Prostate gland (tissue), 2 donors: ENCODE measurements at regions not wholly inside any gene's neighbourhood (a gene's known extent, or its start where the extent isn't known, plus 50 kb on each side); places are given as distances from the start of the nearest gene placed in this dataset.

Experiments
- DNase-seq: peaks from one replicate; pipeline ENCODE4 v3.0.0-alpha.2; 2019; ENCODE audit warnings: low spot score
- H3K27ac ChIP-seq, 2 donors: fragments of 200-600 bp; sonication (generic); 2 replicates each; pipeline ENCODE4 v1.5.1; 2017 to 2019
- H3K27me3 ChIP-seq: fragments of 200-600 bp; sonication (generic); replicated peaks from 2 replicates; pipeline ENCODE4 v1.5.1; 2019; ENCODE audit not compliant: insufficient read depth
- H3K36me3 ChIP-seq, 2 donors: fragments of 200-600 bp; sonication (generic); 1 replicate in 1 of 2; 2 replicates in 1 of 2; pipeline versions ENCODE4 v1.5.1 to v1.8.1; 2017 to 2019
- H3K4me1 ChIP-seq: fragments of 200-600 bp; sonication (generic); replicated peaks from 2 replicates; pipeline ENCODE4 v1.5.1; 2019
- H3K4me3 ChIP-seq, 2 donors: fragments of 200-600 bp; sonication (generic); 2 replicates each; pipeline ENCODE4 v1.5.1; 2017 to 2019
- H3K9me3 ChIP-seq: fragments of 200-600 bp; sonication (generic); 2 replicates; pipeline ENCODE4 v1.5.1; 2017
- CTCF ChIP-seq, 4 experiments: fragments of 200-600 bp in 2 of 4; fragments of 450-650 bp in 2 of 4; sonication (generic) in 2 of 4; IDR thresholded peaks; 1 replicate in 3 of 4; 2 replicates in 1 of 4; pipeline ENCODE4 v1.5.1; 2016 to 2019; ENCODE audit warnings: antibody characterized with exemption in 4 of 4, mild to moderate bottlenecking in 2 of 4, moderate library complexity in 2 of 4
- POLR2A ChIP-seq: fragments of 450-650 bp; IDR thresholded peaks from one replicate; pipeline ENCODE4 v1.6.1; 2016; ENCODE audit warnings: antibody characterized with exemption, mild to moderate bottlenecking
- POLR2AphosphoS5 ChIP-seq: sonication (generic); formaldehyde crosslinking; IDR thresholded peaks from one replicate; pipeline ENCODE4 v1.6.1; 2017; ENCODE audit warnings: antibody characterized with exemption
- WGBS: methylation state at CpG from one replicate; pipeline ENCODE4 v1.1.5; 2018; 5-methylcytosine and 5-hydroxymethylcytosine counted together
- intact Hi-C: fragments of 100-400 bp; cut with DNase I; formaldehyde crosslinking; loops from one replicate; pipeline ENCODE4 v1.14.2; 2022

GRCh38 chr1:67582625-67583461 is 102.2 kb upstream of the GADD45A start:
- Histone ChIP-seq H3K27me3 (no peaks in the 10 kb centered on the region), H3K9me3 (no peaks in the 10 kb centered on the region), H3K4me1 (no peaks in the 10 kb centered on the region), H3K27ac (no peak overlapping the region), H3K36me3 (no peaks in the 10 kb centered on the region), H3K4me3 (no peak overlapping the region)
- intact Hi-C loops = no loop called here
- WGBS = 92% methylated on average over 13 of the region's 13 CpGs
- DNase-seq = no peak
- TF ChIP-seq CTCF (IDR thresholded peaks at IDR 0.05) (no peak), POLR2AphosphoS5 (no peak), POLR2A (no peak)

DNA sequence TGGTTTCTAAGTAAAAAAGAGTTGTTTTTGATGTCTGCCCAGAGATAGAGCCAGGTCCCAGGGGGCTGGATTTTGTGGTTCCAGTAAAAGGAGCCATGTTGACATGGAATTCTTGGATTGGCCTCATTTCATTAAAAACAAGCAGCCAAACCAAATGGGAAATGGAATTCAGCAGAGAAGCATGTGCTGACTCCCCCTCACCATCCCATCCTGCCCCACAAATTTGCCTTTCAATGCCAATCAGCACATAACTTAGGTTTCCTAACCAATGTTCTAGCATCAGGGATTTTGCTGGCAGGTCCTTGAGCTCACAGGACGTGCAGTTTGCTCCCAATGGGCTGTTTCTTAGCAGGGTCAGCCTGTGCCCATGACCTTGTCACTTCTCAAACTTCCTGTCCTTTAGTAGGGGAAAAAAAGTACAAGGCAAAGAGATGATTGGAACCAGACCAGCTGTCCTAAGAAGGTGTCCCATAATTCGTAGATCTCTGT is 101.5 kb upstream of the GADD45A start:
- 69% methylated on average over 2 of the region's 2 CpGs for WGBS
- no peak for TF ChIP-seq POLR2AphosphoS5
- TF ChIP-seq CTCF (IDR thresholded peaks at IDR 0.05) = no peak
- TF ChIP-seq POLR2A = no peak

GRCh38 chr1:67584938-67585337 is 100.1 kb upstream of the GADD45A start:
- Histone ChIP-seq H3K4me3 (no peak overlapping the region), H3K27ac (no peak overlapping the region)
- 70% methylated on average over 6 of the region's 6 CpGs for WGBS

More for the DNA sequence above, 101.5 kb upstream of the GADD45A start:
- no peaks in the 10 kb centered on the region for H3K4me1 ChIP-seq
- no peak overlapping the region for H3K4me3 ChIP-seq
- H3K9me3 ChIP-seq = no peaks in the 10 kb centered on the region
- H3K27me3 ChIP-seq = no peaks in the 10 kb centered on the region
- intact Hi-C loops = no loop called here
- no peak for DNase-seq
- no peaks in the 10 kb centered on the region for H3K36me3 ChIP-seq
- H3K27ac ChIP-seq = no peak overlapping the region

DNA sequence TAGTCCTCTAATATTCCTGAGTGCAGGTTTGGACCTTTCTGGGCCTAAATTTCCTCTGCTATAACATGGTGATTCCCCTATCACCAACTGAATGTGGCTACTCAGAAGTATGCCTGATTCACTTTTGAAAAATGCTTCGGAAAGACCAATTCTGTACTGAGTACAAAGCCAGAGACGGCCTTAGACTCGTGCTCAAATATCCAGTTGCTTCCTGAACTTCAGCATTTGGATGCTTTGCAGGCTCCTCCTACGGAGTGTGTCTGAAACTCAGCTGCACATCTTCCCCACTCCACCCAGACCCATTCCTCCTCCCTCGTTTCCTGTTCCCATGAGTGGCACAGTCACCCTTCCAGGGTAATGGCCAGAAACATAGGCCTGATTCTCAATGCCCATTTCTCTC is 98.4 kb upstream of the GADD45A start:
- H3K4me3 ChIP-seq = no peak overlapping the region
- intact Hi-C loops = no loop called here
- H3K27me3 ChIP-seq = no peaks in the 10 kb centered on the region
- no peaks in the 10 kb centered on the region for H3K36me3 ChIP-seq
- H3K4me1 ChIP-seq = no peaks in the 10 kb centered on the region
- TF ChIP-seq CTCF (IDR thresholded peaks at IDR 0.05) (no peak), POLR2A (no peak), POLR2AphosphoS5 (no peak)
- 88% methylated on average over 5 of the region's 5 CpGs for WGBS
- no peak overlapping the region for H3K27ac ChIP-seq
- H3K9me3 ChIP-seq = no peaks in the 10 kb centered on the region
- DNase-seq = no peak

More at GRCh38 chr1:67584938-67585337, 100.1 kb upstream of the GADD45A start:
- Histone ChIP-seq H3K36me3 (no peaks in the 10 kb centered on the region), H3K4me1 (no peaks in the 10 kb centered on the region), H3K27me3 (no peaks in the 10 kb centered on the region), H3K9me3 (no peaks in the 10 kb centered on the region)
- DNase-seq = no peak
- no peak for TF ChIP-seq POLR2A
- no peak for TF ChIP-seq CTCF (IDR thresholded peaks at IDR 0.05)
- TF ChIP-seq POLR2AphosphoS5 = no peak
- intact Hi-C loops = no loop called here
